B cell (primary cell): ENCODE measurements at regions not wholly inside any gene's neighbourhood (a gene's known extent, or its start where the extent isn't known, plus 50 kb on each side); places are given as distances from the start of the nearest gene placed in this dataset.

ENCODE experiments used
- ATAC-seq: fragments of 200-7000 bp; cut with Tn5 transposase; one replicate; pipeline ENCODE4 v1.10.0; 2021; ENCODE audit warnings: low read depth, mild to moderate bottlenecking, moderate number of reproducible peaks, moderate library complexity
- CTCF ChIA-PET: fragments of 350-600 bp; sonication (Branson Sonifier 250); formaldehyde crosslinking; loops from one replicate; lab custom pipeline; 2021; ENCODE audit warnings: antibody characterized with exemption, inconsistent platforms; lab: Charles Lee
- POLR2A ChIA-PET: fragments of 350-600 bp; sonication (Branson Sonifier 250); formaldehyde crosslinking; loops from one replicate; lab custom pipeline; 2021; ENCODE audit warnings: antibody characterized with exemption; lab: Charles Lee
- DNase-seq: peaks from one replicate; pipeline ENCODE4 v3.0.0; 2013
- H2AFZ ChIP-seq: 2 replicates; pipeline ENCODE4 v1.6.1; 2012; ENCODE audit warnings: mild to moderate bottlenecking, low read depth, low read length; ENCODE audit not compliant: insufficient read depth, poor library complexity, severe bottlenecking
- H3K27ac ChIP-seq, 2 donors: 1 replicate in 1 of 2; 2 replicates in 1 of 2; pipeline ENCODE4 v1.5.1; 2012 to 2013; ENCODE audit warnings: low read length in 2 of 2, mild to moderate bottlenecking in 2 of 2, moderate library complexity in 1 of 2
- H3K27me3 ChIP-seq, 4 experiments: fragments of 200-600 bp in 1 of 4; sonication (generic) in 1 of 4; replicated peaks in 1 of 4; 1 replicate in 2 of 4; 2 replicates in 2 of 4; pipeline versions ENCODE4 v1.6.1 to v1.7.0; 2013 to 2016; ENCODE audit warnings: low read length in 3 of 4, mild to moderate bottlenecking in 2 of 4, mixed read lengths in 1 of 4, moderate library complexity in 1 of 4; ENCODE audit not compliant: insufficient read depth in 4 of 4, control insufficient read depth in 3 of 4; ENCODE audit errors: control extremely low read depth in 1 of 4
- H3K36me3 ChIP-seq, 2 experiments: replicated peaks in 1 of 2; 1 replicate in 1 of 2; 2 replicates in 1 of 2; pipeline versions ENCODE4 v1.6.1 to v1.7.1; 2013; ENCODE audit warnings: low read length in 1 of 2; ENCODE audit not compliant: insufficient read depth in 2 of 2, control insufficient read depth in 1 of 2; ENCODE audit errors: control extremely low read depth in 1 of 2, extremely low read depth in 1 of 2
- H3K4me1 ChIP-seq, 2 donors: fragments of 200-600 bp in 1 of 2; sonication (generic) in 1 of 2; 1 replicate in 1 of 2; 2 replicates in 1 of 2; pipeline versions ENCODE4 v1.5.1 to v1.6.1; 2013 to 2017; ENCODE audit warnings: low read length in 2 of 2; ENCODE audit not compliant: control insufficient read depth in 2 of 2, insufficient read depth in 2 of 2
- H3K4me2 ChIP-seq: replicated peaks from 2 replicates; pipeline ENCODE3; 2012; ENCODE audit warnings: mild to moderate bottlenecking, low read depth, low read length; ENCODE audit not compliant: poor library complexity, severe bottlenecking
- H3K4me3 ChIP-seq, 5 experiments: fragments of 200-600 bp in 1 of 5; sonication (generic) in 1 of 5; 1 replicate in 3 of 5; 2 replicates in 2 of 5; pipeline versions ENCODE4 v1.5.1 to v1.7.0; 2011 to 2016; ENCODE audit warnings: low read length in 4 of 5, mild to moderate bottlenecking in 4 of 5, low read depth in 2 of 5, control low read depth in 1 of 5, moderate library complexity in 1 of 5; ENCODE audit not compliant: insufficient read depth in 1 of 5; ENCODE audit errors: control extremely low read depth in 1 of 5, extremely low read depth in 1 of 5
- H3K79me2 ChIP-seq: fragments of 200-600 bp; sonication (generic); one replicate; pipeline ENCODE4 v1.6.0; 2016; ENCODE audit warnings: low read length; ENCODE audit not compliant: control insufficient read depth, insufficient read depth
- H3K9ac ChIP-seq: fragments of 200-600 bp; sonication (generic); 2 replicates; pipeline ENCODE4 v1.6.1; 2017; ENCODE audit warnings: mild to moderate bottlenecking, low read length, moderate library complexity
- H3K9me3 ChIP-seq, 3 donors: one replicate each; pipeline versions ENCODE4 v1.6.1 to v1.7.1; 2013; ENCODE audit warnings: low read length in 2 of 3; ENCODE audit not compliant: control insufficient read depth in 2 of 3, insufficient read depth in 1 of 3; ENCODE audit errors: control extremely low read depth in 1 of 3
- H4K20me1 ChIP-seq: 2 replicates; pipeline ENCODE4 v1.6.0; 2012; ENCODE audit warnings: mild to moderate bottlenecking, low read length; ENCODE audit not compliant: insufficient read depth, control insufficient read depth, poor library complexity, severe bottlenecking
- H3K27ac Mint-ChIP-seq: one replicate; pipeline ENCODE4 v1.8.0; 2021; ENCODE audit warnings: mixed read lengths
- H3K27me3 Mint-ChIP-seq: one replicate; pipeline ENCODE4 v1.8.0; 2021; ENCODE audit warnings: mixed read lengths
- H3K4me1 Mint-ChIP-seq: one replicate; pipeline ENCODE4 v1.8.0; 2021; ENCODE audit warnings: mixed read lengths
- H3K4me3 Mint-ChIP-seq: one replicate; pipeline ENCODE4 v1.8.0; 2021; ENCODE audit warnings: mixed read lengths
- H3K9me3 Mint-ChIP-seq: one replicate; pipeline ENCODE4 v1.8.0; 2022; ENCODE audit warnings: mixed read lengths; ENCODE audit not compliant: insufficient read depth
- EZH2 ChIP-seq: IDR thresholded peaks from 2 replicates; pipeline ENCODE4 v1.6.1; 2012; ENCODE audit warnings: borderline replicate concordance, low read depth, mild to moderate bottlenecking, moderate library complexity, low read length; ENCODE audit not compliant: insufficient read depth, poor library complexity, severe bottlenecking
- WGBS: methylation state at CpG from one replicate; pipeline ENCODE4 v1.1.5; 2013; ENCODE audit warnings: missing lambda C conversion rate; ENCODE audit not compliant: insufficient coverage; 5-methylcytosine and 5-hydroxymethylcytosine counted together
- intact Hi-C: fragments of 100-400 bp; cut with micrococcal nuclease; formaldehyde crosslinking; loops from one replicate; pipeline ENCODE4 v1.10.0; 2022
- TF ChIP-seq, protein P1 (sequence below): fragments of 200-600 bp; IDR thresholded peaks from one replicate; pipeline ENCODE4 v1.8.0; 2022; ENCODE audit warnings: antibody characterized with exemption, mild to moderate bottlenecking

- POLR2A ChIA-PET, result no interaction called here
- no peak for TF ChIP-seq EZH2
- TF ChIP-seq, protein P1, sequence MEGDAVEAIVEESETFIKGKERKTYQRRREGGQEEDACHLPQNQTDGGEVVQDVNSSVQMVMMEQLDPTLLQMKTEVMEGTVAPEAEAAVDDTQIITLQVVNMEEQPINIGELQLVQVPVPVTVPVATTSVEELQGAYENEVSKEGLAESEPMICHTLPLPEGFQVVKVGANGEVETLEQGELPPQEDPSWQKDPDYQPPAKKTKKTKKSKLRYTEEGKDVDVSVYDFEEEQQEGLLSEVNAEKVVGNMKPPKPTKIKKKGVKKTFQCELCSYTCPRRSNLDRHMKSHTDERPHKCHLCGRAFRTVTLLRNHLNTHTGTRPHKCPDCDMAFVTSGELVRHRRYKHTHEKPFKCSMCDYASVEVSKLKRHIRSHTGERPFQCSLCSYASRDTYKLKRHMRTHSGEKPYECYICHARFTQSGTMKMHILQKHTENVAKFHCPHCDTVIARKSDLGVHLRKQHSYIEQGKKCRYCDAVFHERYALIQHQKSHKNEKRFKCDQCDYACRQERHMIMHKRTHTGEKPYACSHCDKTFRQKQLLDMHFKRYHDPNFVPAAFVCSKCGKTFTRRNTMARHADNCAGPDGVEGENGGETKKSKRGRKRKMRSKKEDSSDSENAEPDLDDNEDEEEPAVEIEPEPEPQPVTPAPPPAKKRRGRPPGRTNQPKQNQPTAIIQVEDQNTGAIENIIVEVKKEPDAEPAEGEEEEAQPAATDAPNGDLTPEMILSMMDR, result no peak
- Histone ChIP-seq H3K4me2 (no peak overlapping the region), H3K27ac (no peak overlapping the region), H3K4me3 (no peak overlapping the region), H4K20me1 (no peaks in the 10 kb centered on the region), H3K9ac (no peak overlapping the region), H3K9me3 (no peaks in the 10 kb centered on the region), H3K27me3 (no peaks in the 10 kb centered on the region), H3K79me2 (no peaks in the 10 kb centered on the region), H2AFZ (no peak overlapping the region), H3K36me3 (no peaks in the 10 kb centered on the region), H3K4me1 (no peaks in the 10 kb centered on the region)
- H3K27ac Mint-ChIP-seq, result no peak overlapping the region
- intact Hi-C loops, result no loop called here
- CTCF ChIA-PET, result no interaction called here
- no peaks in the 10 kb centered on the region for H3K9me3 Mint-ChIP-seq
- DNase-seq, result no peak
- no peak for ATAC-seq
- H3K4me3 Mint-ChIP-seq, result no peak overlapping the region
- H3K27me3 Mint-ChIP-seq, result no peaks in the 10 kb centered on the region
- H3K4me1 Mint-ChIP-seq, result no peaks in the 10 kb centered on the region
Observed at GRCh38 chr3:168997488-168997887, 666.0 kb downstream of the MECOM start.

DNA sequence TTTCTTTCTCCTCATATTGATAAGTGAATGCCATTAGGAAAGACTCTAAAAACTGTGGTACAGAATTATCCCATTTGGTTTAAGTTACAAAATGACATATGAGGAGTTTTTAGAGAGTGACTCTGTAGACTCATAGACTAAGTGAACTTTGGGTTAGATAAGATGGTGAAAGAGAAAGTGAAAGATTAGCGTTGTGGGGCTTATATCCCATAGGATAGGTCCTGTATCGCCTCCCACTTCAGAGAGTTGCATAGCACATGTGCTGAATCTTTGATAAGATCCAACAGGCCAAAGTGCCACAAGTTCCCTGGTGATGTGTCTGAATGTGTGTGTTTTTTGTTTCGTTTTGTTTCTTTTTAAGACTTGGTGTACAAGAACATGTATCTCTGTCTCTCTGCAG is 666.9 kb downstream of the MECOM start:
- no peaks in the 10 kb centered on the region for H3K4me1 Mint-ChIP-seq
- Histone ChIP-seq H3K9ac (no peak overlapping the region), H2AFZ (no peak overlapping the region), H3K9me3 (no peaks in the 10 kb centered on the region), H4K20me1 (no peaks in the 10 kb centered on the region), H3K4me1 (no peaks in the 10 kb centered on the region), H3K27me3 (no peaks in the 10 kb centered on the region), H3K4me3 (no peak overlapping the region), H3K36me3 (no peaks in the 10 kb centered on the region), H3K4me2 (no peak overlapping the region), H3K27ac (no peak overlapping the region), H3K79me2 (no peaks in the 10 kb centered on the region)
- H3K27ac Mint-ChIP-seq, result no peak overlapping the region
- intact Hi-C loops, result no loop called here
- TF ChIP-seq, protein P1, result no peak
- no peak for TF ChIP-seq EZH2
- ATAC-seq, result no peak
- ChIA-PET POLR2A (no interaction called here), CTCF (no interaction called here)
- WGBS, result 89% methylated on average over 2 of the region's 3 CpGs
- H3K27me3 Mint-ChIP-seq, result no peaks in the 10 kb centered on the region
- no peak overlapping the region for H3K4me3 Mint-ChIP-seq
- no peaks in the 10 kb centered on the region for H3K9me3 Mint-ChIP-seq
- DNase-seq, result no peak
